HG03378 (cell line): ENCODE measurements at regions not wholly inside any gene's neighbourhood (a gene's known extent, or its start where the extent isn't known, plus 50 kb on each side); places are given as distances from the start of the nearest gene placed in this dataset.
A peak's percentile ranks its signal among the peaks of the same experiment; 100 is the strongest.
"Not testable (repeated sequence)": the region's sequence is repeated elsewhere in the genome, so short reads cannot be mapped to it uniquely, and the experiment has no call there.

Experiments
- ATAC-seq: cut with Tn5 transposase; IDR thresholded peaks from one replicate; pipeline ENCODE4 v1.9.1; 2021; ENCODE audit warnings: mild to moderate bottlenecking, moderate library complexity; ENCODE audit not compliant: unreplicated experiment

DNA sequence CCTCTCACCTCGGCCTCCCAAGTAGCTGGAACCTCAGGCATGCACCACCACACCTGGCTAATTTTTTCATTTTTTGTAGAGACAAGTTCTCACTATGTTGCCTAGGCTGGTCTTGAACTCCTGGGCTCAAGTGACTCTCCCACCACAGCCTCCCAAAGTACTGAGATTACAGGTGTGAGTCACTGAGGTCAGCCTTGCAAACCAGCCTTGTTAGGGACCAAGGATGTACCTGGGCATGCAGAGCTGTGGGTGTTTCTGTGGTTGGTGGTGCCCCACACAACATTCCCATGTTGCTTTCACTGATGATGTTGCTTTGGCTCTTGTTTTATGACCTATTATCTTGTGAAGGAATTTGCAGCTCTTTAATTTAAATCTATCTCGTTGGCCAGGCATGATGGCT lies 54.8 kb downstream of the OTUD1 start:
- no peak for ATAC-seq

GRCh38 chr10:23496727-23497126 lies 57.9 kb downstream of the OTUD1 start:
- no peak for ATAC-seq

- no peak for ATAC-seq
Measured at GRCh38 chr10:23499372-23500132, 60.7 kb downstream of the OTUD1 start.

GRCh38 chr10:23505797-23506465 lies 67.1 kb downstream of the OTUD1 start:
- no peak for ATAC-seq

- no peak for ATAC-seq
Measured at GRCh38 chr10:23512355-23513058, 73.6 kb downstream of the OTUD1 start.

DNA sequence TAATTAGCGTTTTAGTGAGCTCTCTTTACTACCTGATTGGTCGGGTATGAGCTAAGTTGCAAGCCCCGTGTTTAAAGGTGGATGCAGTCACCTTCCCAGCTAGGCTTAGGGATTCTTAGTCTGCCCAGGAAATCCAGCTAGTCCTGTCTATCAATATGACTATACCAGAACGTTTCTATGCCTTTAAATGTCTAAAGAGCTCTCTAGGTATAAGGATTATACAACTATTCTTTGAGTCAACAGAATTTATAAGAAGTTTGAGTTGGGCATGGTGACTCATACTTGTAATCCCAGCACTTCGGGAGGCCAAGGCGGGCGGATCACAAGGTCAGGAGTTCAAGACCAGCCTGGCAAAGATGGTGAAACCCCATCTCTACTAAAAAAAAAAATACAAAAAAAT lies 74.7 kb downstream of the OTUD1 start:
- not testable (repeated sequence) for ATAC-seq

- no peak for ATAC-seq
Measured at GRCh38 chr10:23514321-23514720, 75.4 kb downstream of the OTUD1 start.

DNA sequence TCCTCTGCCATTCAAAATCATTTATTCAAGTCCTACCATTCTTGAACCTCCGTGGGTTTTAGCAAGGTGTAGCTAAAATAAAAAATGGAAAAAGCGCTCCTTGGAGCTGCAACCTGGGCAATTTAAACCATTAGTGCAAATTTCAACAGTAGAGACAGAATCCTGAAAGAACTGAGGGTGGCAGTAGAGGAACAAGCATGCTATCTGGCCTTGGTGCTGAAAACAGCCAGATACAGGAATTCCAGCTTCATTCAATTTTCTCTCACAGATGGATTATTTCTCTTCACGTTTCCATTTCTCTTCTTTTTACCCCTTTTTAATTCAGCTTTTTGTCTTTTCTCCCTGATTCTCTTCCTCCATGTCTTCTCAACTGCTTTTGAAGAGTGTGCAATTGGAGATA lies 77.7 kb downstream of the OTUD1 start:
- no peak for ATAC-seq

GRCh38 chr10:23517155-23517554 lies 78.3 kb downstream of the OTUD1 start:
- no peak for ATAC-seq

GRCh38 chr10:23521735-23522134 lies 82.9 kb downstream of the OTUD1 start:
- no peak for ATAC-seq

DNA sequence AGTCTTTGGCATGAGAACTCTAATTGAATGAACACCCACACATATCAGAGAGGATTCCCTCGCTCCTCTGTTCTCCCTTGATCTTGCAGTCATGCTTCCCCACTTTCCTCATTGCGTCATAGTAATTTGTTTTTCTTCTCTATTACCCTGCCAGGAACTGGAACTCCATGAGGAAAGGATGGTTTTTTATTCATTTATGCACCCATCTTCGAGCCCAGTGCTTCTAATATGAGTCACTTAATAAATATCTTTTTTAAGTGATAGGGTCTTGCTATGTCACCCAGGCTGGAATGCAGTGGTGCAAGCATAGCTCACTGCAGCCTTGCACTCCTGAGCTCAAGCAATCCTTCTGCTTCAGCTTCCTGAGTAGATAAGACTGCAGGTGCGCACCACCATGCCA lies 83.5 kb downstream of the OTUD1 start:
- no peak for ATAC-seq

DNA sequence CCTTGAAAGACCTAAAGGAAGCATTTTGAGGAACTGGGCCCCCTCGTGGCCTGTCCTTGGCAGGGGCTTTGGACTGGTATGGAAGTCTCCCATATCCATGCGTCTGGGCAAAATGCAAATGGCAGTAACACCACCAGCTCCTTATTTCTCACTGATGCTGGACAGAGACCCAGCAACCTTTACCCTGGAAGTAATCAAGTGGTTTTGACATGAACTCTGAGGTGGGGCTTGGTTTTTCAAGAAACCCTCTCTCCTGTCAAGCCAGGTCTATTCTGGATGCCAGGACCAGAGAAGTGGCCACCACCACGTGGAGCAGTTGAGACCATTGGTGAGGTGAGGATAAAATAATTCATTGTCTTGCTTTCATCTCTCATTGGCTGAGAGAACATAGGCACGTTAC lies 84.4 kb downstream of the OTUD1 start:
- no peak for ATAC-seq

DNA sequence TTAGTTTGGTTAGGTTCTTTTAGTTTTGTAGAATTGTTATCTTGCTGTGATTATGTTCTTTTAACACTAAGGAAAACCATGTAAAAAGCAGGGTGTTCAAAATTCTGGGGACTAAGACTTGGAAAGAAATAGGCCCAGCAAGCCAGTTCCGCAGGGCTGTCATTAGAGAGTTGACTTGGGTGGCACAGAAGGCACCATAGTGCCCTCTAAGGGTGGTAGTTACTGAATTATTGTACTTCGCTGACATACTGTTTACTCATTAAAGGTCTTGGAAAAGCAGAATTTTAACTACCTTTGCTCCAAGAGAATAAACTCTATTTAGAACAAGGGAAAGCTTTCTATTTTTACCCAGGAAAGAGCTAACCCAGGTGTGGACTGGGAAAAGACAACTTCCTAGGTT lies 86.5 kb downstream of the OTUD1 start:
- peak; percentile 73 for ATAC-seq

- no peak for ATAC-seq
Measured at GRCh38 chr10:23528419-23528818, 89.5 kb downstream of the OTUD1 start.

GRCh38 chr10:23529625-23530024 lies 90.8 kb downstream of the OTUD1 start:
- no peak for ATAC-seq

DNA sequence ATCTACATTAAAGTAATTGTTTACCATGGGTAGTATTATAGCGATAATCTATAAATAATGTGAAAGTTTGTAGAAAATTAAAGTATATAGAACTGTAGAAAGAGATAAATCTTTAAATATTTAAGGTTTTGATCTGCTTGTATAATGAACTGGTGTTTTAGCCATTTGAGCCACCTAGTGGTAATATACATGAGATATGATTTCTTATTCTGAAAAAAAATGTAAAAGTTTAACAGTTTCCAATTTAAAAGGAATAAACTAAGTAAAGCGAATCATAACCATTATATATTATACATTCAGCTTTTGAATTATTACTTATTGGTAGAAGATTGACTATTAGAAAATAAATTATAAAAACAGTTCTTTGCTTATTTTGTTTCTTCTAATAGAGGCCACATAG lies 91.2 kb downstream of the OTUD1 start:
- ATAC-seq, result no peak

- ATAC-seq, result no peak
Measured at GRCh38 chr10:23533212-23533611, 94.3 kb downstream of the OTUD1 start.

DNA sequence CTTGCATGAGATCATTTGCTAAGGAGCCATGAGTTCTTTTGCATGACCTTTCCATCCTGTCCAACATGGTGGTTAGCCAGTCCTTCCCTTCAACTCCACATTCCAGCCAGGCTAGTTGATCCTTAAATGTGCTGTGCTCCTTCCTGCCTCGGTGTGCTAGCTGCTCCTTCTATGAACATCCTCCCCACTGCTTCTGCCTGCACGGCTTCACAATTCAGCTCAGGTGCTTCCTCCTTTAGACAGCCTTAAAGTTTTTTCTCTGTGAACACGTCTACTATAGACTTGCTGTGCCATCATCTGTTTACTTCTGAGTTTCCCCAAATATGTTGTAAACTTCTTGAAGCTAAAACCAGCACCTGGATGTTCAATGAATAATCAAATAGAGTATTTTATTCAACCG lies 95.5 kb downstream of the OTUD1 start:
- no peak for ATAC-seq

GRCh38 chr10:23534761-23535160 lies 95.9 kb downstream of the OTUD1 start:
- no peak for ATAC-seq

- ATAC-seq, result no peak
Measured at GRCh38 chr10:23535381-23535780, 96.5 kb downstream of the OTUD1 start.

- no peak for ATAC-seq
Measured at GRCh38 chr10:23538968-23539367, 100.1 kb downstream of the OTUD1 start.

GRCh38 chr10:23540401-23541030 lies 101.6 kb downstream of the OTUD1 start:
- ATAC-seq, result no peak
